ENCODE measurements at regions not wholly inside any gene's neighbourhood (a gene's known extent, or its start where the extent isn't known, plus 50 kb on each side); places are given as distances from the start of the nearest gene placed in this dataset.

- TF ChIP-seq EGR1 (IDR thresholded peaks at IDR 0.05; ENCODE audit: low read depth in 2 of 2) (no peak), ATF3 (IDR thresholded peaks at IDR 0.05) (no peak)
Observed at GRCh38 chr2:8337321-8337720, 344.5 kb upstream of the ID2 start (continued).

- DNase-seq (ENCODE audit: low spot score): no peak
- Histone ChIP-seq H3K27me3 (ENCODE audit: control insufficient read depth in 4 of 4, insufficient read depth in 4 of 4, low read length in 3 of 4) (no peaks in the 10 kb centered on the region), H3K27ac (ENCODE audit: low read depth in 1 of 2, low read length in 2 of 2) (peak overlapping the region in 1 of 2 donors; percentile 5), H3K9ac (ENCODE audit: low read depth in 1 of 2, low read length in 2 of 2) (no peak overlapping the region), H3K36me3 (ENCODE audit: control insufficient read depth in 4 of 4, insufficient read depth in 3 of 4, low read depth in 1 of 4, low read length in 3 of 4) (no peaks in the 10 kb centered on the region), H3K4me3 (ENCODE audit: low read depth in 1 of 3, low read length in 3 of 3) (no peak overlapping the region), H3K4me1 (ENCODE audit: control insufficient read depth in 4 of 4, insufficient read depth in 4 of 4, low read length in 3 of 4) (peaks cover 2 to 19% (median 6%) of the 10 kb centered on the region in 4 donors), H3K9me3 (ENCODE audit: control insufficient read depth in 4 of 4, low read length in 3 of 4) (no peaks in the 10 kb centered on the region)
- 33% methylated on average over 3 of the region's 3 CpGs for WGBS
- TF ChIP-seq MAX (IDR thresholded peaks at IDR 0.05): no peak
- TF ChIP-seq NR2F2 (IDR thresholded peaks at IDR 0.05): no peak
- peak in 1 of 2 donors; percentile 57 for TF ChIP-seq RAD21 (IDR thresholded peaks at IDR 0.05)
- TF ChIP-seq YY1 (IDR thresholded peaks at IDR 0.05): peak; percentile 26
- no peak for TF ChIP-seq ZBTB33 (IDR thresholded peaks at IDR 0.05)
- TF ChIP-seq EGR1 (IDR thresholded peaks at IDR 0.05; ENCODE audit: low read depth in 2 of 2): no peak
- TF ChIP-seq FOXA1 (IDR thresholded peaks at IDR 0.05): no peak
- no peak for TF ChIP-seq JUND (IDR thresholded peaks at IDR 0.05)
- TF ChIP-seq GABPA (IDR thresholded peaks at IDR 0.05 in 1 of 2, conservative IDR thresholded peaks at IDR 0.05 in 1 of 2): no peak
- no peak for TF ChIP-seq HNF4G (IDR thresholded peaks at IDR 0.05)
- peak; percentile 45 for TF ChIP-seq SP1 (IDR thresholded peaks at IDR 0.05)
- no peak for TF ChIP-seq TAF1 (conservative IDR thresholded peaks at IDR 0.05)
- TF ChIP-seq REST (IDR thresholded peaks at IDR 0.05): no peak
- no peak for TF ChIP-seq FOXA2 (IDR thresholded peaks at IDR 0.05)
- TF ChIP-seq HNF4A (conservative IDR thresholded peaks at IDR 0.05): peak; percentile 58
- TF ChIP-seq ATF3 (IDR thresholded peaks at IDR 0.05): no peak
- peak; percentile 62 to 63 for TF ChIP-seq RXRA (IDR thresholded peaks at IDR 0.05)
- TF ChIP-seq CTCF (IDR thresholded peaks at IDR 0.05; ENCODE audit: low read depth, low read length, missing input control): no peak
Observed at GRCh38 chr2:8342407-8342806, 339.4 kb upstream of the ID2 start.
